GM21619 (cell line): ENCODE measurements at regions not wholly inside any gene's neighbourhood (a gene's known extent, or its start where the extent isn't known, plus 50 kb on each side); places are given as distances from the start of the nearest gene placed in this dataset.
"Not testable (repeated sequence)": the region's sequence is repeated elsewhere in the genome, so short reads cannot be mapped to it uniquely, and the experiment has no call there.

Experiments used
- ATAC-seq: cut with Tn5 transposase; IDR thresholded peaks from one replicate; pipeline ENCODE4 v1.9.1; 2021; ENCODE audit not compliant: unreplicated experiment

DNA sequence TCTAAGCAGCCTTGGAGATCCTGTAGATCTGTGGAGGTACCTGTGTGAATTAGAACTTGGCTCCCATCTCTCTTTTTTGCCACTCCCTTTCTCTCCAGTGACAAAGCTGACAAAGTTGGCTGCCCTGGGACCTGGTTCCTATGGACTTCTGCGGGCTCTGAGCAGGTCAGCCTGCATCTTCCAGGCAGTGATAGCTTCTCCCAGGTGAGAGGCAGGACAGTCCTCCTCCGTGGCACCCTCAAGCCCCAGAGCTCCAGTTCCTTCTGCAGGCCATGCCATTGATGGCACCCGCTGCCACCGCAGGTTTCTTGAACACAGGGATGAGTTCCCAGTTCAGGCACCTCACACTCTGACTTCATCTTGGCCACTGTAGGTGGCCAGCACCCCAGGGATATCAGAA is 73.5 kb upstream of the GRB10 start:
- no peak for ATAC-seq

DNA sequence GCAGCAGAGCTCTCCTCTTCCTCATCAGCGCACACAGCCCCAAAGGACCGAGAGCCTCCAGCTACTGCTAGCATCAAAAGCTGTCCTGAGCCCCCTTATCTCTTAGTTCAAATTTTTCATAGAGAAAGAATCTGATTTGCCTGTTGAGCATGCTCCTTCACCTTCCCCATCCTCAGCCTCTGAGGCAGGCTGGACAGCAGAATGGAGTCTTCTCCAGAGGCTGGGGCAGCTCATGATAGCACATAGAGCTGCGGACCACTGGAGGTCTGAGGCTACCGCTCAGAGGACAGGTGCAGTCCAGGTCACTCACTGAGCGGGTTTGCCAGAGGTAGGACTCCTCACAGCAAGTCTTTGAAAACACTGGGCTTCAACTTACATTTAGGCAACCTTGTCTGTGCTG is 72.8 kb upstream of the GRB10 start:
- no peak for ATAC-seq

DNA sequence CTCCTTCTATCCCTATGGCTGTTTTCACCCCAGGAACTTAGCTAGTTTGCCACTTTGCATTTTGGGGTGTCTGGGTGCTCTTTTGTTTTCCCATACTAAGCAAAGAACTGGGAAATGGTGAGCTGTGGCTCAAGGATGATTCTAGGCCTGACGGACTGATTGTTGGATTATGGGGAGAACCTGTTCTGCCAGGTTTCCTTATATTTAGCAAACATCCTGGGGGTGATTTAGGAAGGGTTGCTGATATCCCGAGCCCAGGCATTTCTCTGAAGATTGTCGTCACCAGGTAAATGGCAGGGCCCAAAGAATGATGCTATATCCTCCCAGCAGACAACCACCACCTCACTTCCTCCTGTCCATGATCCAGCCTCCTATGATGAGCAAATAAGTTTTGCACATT is 72.1 kb upstream of the GRB10 start:
- no peak for ATAC-seq

DNA sequence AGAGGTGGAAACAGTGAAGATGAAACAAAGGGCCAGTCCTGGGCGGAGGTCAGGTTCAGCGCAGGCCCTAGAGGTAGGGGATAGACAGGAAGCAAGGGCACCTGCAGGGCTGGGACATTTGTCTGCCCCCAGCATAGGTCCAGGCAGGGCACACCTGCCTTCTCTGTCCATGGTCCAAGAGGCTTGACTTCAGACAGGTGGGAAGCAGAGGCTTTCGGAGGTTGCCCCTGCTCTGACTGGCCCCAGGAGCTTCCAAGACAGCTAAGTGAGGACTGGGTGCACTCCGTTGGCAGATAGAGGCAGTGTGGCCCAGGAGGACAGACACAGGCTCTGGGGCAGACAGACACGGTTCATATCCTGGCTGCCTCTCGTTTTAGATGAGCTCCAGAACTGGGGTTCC is 71.6 kb upstream of the GRB10 start:
- no peak for ATAC-seq

DNA sequence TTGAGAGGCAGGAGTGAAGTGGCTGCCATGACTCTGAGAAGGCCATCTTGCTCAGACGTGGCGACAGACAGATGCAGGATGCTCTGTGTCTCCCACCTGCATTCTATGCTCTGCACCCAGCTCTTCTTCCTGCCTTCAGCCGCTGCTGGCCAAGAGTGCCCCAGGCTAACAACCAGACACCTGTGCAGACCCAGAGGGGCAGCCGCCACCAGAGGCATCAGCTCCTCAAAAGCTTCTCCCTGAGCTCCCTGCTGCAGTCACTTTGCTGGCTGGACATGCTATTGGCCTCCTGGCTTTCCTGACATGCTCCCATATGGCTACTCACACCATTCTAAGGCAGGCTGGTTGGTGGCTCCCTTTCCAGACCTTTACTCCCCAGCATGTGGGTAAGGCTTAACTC is 70.6 kb upstream of the GRB10 start:
- ATAC-seq = no peak

DNA sequence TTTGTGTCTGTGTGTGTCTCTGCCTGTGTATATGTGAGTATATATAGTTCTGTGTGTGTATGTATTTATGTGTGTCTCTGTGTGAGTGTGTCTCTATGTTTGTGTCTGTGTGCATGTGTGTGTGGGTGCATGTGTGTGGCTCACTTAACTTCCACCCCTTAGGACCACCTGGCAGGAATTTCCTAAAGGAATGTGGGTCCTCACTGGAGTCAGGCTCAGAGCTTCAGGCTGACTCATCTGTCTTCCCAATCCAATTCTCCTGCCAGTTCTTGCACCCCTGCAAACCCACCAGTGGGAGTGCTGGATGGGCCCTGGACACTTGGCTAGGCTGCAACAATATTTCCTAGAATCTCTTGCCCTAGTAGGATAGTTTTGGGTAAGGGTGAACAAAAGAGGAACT is 70.2 kb upstream of the GRB10 start:
- ATAC-seq = no peak

DNA sequence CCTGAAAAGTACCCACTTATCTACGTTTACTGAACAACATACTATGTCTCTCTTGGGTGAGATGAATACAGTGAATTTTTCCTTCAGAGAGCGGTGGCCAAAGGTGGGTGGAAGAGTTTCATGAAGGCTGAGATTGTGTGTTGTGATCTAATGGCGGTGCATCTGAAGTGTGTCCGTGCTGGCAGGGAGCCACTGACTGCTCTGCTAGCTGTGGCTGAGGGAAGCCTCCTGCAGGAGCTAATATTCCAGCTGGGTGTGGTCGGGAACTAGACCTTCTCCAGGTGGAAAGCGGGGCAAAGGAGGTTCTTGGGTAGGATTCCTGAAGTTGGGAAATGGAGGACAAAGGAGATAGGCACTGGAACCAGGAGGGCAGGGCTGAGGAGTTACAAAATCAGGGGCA is 69.2 kb upstream of the GRB10 start:
- ATAC-seq = no peak

DNA sequence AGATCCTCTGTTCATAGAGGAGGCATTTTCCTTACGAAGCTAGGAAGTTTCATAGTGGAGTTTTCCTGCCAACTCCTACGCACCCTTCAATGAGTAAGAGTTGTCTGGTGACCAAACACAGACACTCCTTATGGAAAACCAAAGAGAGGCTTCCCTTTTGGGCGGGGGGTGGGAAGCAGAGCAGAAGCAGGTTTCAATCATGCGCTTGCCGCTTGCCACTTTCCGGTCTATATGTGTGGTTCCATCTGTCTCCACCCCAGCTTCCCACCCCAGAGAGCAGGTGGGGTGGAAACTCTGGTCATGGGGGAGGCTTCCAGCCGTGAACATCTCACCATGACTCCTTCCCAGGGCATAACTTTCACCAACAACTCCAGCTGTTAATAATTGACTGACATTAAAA is 68.8 kb upstream of the GRB10 start:
- no peak for ATAC-seq

DNA sequence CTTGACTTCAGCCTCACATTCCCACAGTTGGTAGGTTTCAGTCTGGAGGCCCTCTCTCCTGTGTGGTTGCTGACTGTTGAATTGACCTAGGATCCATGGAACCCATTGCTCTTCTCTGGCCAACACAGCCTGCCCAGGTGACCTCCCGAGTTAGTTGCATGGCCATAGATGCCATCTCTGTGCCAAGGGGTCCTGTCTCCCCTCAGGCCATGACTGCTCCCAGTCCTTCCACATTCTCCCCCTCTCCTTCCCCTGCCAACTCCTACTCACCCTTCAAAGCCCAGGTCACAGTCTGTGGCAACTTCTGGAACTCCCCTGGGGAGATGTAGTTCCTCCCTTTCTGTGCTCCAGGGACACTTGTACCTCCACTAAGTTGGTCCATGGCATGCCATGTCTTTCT is 67.3 kb upstream of the GRB10 start:
- no peak for ATAC-seq

DNA sequence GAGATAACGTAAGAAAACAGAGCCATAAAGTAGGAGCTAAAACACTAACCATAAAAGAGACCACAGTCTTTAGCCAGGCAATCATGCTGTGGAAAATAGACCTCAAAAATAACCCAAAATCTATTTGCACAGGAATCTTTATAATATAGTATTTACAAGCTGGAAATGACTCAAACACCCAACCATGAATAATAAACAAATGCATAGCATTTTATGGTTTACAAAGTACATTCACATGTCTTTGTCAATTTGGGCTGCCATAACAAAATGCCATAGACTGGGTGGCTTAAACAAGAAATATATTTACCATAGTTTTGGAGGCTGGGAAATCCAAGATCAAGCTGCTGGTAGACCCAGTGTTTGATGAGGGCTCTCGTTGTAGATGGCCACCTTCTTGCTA is 65.5 kb upstream of the GRB10 start:
- no peak for ATAC-seq

DNA sequence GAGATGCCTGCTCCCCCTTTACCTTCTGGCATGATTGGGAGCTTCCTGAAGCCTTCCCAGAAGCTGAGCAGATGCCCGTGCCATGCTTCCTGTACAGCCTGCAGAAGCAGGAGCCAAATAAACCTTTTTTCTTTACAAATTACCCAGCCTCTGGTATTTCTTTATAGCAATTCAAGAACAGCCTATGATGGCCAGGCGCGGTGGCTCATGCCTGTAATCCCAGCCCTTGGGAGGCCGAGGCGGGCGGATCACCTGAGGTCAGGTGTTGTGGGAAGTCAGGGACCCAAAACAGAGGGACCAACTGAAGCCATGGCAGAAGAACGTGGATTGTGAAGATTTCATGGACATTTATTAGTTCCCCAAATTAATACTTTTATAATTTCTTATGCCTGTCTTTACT is 62.2 kb upstream of the GRB10 start:
- ATAC-seq = not testable (repeated sequence)

DNA sequence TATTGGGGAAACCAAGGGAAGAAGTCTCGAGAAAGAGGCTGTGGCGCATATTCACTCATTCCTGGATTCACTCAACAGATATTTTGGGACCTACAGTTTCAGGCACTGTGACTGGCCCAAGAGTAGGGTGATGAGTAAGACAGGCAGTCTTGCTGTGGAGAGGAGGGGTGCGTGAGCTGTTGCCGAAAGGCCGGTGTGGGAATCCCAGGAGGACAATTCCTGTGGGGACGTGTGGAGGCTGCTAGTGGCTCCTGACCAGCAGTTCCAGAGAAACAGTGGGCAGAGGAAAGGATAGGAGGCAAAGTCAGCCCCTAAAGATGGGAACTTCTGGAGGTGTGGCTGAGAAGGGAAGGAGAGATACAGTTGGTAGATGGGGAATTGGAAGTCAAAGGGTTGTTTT is 59.3 kb upstream of the GRB10 start:
- no peak for ATAC-seq

DNA sequence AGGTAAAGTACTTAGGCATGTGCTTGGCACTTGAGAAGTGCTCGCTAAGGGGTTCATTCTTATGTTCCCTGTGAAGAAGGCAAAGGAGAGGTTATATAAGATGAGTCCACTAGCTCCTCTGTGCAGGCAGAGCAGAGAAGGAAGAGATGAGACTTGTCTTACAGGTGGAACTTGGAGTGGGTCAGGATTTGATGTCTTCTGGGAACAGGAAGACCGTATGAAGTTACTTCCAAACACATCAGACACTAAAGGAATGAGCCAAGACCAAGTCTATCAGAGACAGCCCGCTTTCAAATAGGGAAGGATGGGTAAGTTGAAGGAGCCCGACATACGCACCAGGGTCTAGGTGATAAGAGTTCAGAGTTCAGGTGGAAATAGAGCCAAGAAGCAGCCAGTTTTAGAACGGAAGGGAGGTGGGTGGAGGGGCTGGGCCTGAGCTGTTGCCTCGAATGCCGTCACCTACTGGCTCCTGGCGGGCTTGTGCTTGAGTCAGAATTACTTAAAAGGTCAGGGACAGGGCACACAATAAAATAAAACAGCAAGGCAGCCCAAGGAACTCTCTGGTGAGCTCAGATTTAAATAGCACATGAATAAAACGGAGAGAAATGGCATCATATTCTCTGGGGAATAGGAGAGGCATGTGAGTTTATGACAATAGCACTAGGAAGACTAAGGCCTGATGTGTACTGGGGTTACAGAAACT is 56.1 kb upstream of the GRB10 start:
- ATAC-seq = no peak

DNA sequence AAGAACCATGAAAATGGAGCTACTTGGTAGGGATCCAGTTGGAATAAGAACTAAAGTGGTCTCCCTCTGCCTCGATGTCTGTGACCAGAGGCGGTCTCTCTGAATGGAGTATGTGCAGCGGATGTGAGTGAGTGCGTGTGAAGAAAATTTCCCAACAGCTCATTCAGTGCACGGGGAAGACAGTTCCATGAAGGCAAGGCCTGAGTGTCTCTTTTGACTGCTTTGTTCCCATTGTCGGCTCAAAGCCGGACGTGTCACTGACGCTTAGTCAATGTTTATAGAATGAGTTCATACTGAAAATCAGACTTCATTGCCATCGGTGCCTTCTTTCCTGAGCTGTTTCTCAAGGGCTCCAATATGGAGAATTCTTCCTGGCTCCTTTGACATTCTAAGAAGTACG is 55.3 kb upstream of the GRB10 start:
- ATAC-seq = no peak

DNA sequence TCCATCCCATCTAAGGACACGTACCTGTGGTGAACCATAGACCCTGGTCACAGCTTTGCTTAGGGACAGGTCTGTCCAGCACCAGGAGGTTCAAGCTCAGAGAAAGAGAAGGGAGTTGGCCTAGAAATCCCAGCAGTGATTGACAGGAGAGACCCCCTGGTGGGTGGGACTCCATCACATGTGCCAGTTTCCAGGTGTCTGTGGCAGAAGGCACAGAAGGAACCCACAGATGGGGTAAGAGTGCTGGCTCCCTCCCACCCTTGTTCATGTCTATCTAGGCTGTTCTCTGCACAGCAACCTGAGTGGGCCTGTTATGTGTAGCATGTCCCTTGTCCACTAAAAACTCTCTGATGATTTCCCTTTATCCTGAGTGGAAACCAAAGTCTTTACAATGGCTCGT is 54.0 kb upstream of the GRB10 start:
- no peak for ATAC-seq

DNA sequence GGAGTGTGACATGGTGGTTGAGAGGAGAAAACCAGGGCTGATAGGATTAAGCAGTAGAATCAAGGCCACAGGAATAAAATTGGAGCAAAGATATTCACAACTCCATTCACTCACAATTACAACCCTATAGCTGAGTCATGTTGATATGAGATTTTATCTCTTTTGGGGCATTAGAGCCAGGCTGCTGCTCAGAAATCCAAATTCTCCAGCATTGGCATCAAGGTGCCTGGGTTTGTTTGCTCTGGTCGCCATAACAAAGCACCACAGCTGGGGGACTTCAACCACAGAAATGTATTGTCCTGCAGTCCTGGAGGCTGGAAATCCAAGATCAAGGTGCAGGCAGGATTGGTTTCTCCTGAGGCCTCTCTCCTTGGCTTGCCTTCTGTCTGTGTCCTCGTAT is 52.5 kb upstream of the GRB10 start:
- ATAC-seq = no peak

DNA sequence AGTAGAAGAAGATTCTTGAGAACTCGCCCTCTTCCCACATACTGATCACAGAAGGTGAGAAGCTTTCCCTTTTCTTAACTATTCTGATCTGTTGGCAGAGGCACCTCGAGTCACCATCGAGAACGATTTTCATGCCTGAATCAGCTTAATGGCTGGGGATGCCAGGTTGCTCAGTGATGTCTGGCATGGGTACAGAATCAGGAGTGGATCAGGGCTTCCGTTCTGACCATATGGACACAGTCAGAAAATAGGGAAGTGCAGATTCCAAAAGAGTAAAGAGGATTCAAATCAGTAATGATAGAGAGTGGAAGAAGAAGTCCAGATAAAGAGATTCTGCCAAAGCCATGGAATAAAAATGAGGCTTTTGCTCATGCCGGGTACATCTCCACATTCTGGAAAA is 52.0 kb upstream of the GRB10 start:
- ATAC-seq = no peak

DNA sequence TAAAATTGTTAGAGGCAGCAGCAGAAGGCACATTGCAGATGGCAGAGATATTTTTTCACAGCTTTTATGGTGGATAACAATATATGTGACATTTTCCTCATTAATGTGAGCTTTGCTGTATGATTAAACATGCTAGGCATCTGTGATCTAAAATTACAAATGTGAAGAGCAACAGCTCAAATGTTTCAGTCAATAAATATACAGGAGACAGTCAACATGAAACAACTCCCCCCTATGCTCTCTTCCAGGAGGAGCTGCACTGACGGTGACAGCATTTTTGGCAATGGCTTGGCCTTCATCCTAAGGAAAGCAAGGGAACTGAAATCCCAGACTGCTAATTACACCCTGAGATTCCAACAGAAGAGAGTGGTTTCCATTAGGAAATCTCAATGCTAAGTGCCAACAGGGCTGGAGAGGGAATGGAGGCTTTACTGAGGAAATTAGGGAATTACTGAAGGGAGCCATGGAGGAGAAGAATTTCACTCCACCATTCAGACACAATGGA is 51.4 kb upstream of the GRB10 start:
- no peak for ATAC-seq

DNA sequence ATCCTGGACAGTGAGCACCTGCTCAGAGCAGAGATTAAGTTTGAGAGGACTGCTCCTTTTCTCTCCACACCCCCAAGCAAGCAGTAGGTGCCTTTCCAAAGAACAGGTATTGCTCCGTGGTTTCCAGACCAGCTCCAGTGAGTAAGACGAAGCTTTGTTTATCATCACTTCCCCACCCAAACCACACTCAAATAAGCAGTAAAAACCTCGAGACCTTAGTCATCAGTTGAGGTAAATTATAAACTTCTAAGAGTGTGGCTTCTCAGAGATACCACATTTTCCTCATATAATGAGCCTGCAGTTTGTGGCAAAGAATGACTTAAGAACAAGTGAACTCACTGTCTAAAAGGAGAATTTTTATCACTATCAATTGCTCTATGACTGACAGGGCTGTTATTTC is 50.0 kb upstream of the GRB10 start:
- ATAC-seq = no peak
